Nephron progenitor cell (in vitro differentiated cells): ENCODE measurements at regions not wholly inside any gene's neighbourhood (a gene's known extent, or its start where the extent isn't known, plus 50 kb on each side); places are given as distances from the start of the nearest gene placed in this dataset.
A peak's percentile ranks its signal among the peaks of the same experiment; 100 is the strongest.

Experiments used
- DNase-seq: peaks from one replicate; pipeline ENCODE4 v3.0.0; 2021
- H3K27ac Mint-ChIP-seq: 2 replicates; pipeline ENCODE4 v1.8.0; 2021; ENCODE audit warnings: mild to moderate bottlenecking, moderate library complexity, mixed read lengths
- H3K27me3 Mint-ChIP-seq: 2 replicates; pipeline ENCODE4 v1.8.0; 2021; ENCODE audit warnings: mild to moderate bottlenecking, low read depth, mixed read lengths; ENCODE audit not compliant: poor library complexity
- H3K36me3 Mint-ChIP-seq: 2 replicates; pipeline ENCODE4 v1.8.0; 2021; ENCODE audit warnings: low read depth, mixed read lengths
- H3K4me1 Mint-ChIP-seq: 2 replicates; pipeline ENCODE4 v1.8.0; 2021; ENCODE audit warnings: mixed read lengths
- H3K4me3 Mint-ChIP-seq: 2 replicates; pipeline ENCODE4 v1.8.0; 2021; ENCODE audit warnings: mild to moderate bottlenecking, moderate library complexity, mixed read lengths
- H3K9me3 Mint-ChIP-seq: 2 replicates; pipeline ENCODE4 v1.8.0; 2021; ENCODE audit warnings: mild to moderate bottlenecking, moderate library complexity, mixed read lengths
- CTCF ChIP-seq: fragments of 200-600 bp; sonication (generic); IDR thresholded peaks from 2 replicates; pipeline ENCODE4 v1.5.0; 2021; ENCODE audit warnings: antibody characterized with exemption

GRCh38 chr10:29146311-29147100, 142.4 kb upstream of the LYZL1 start:
- Mint-ChIP-seq H3K4me1 (peaks cover 22% of the 10 kb centered on the region), H3K27me3 (peaks cover 4% of the 10 kb centered on the region), H3K4me3 (no peak overlapping the region), H3K27ac (no peak overlapping the region), H3K9me3 (peaks cover 4% of the 10 kb centered on the region), H3K36me3 (no peaks in the 10 kb centered on the region)
- no peak for DNase-seq
- TF ChIP-seq CTCF: no peak

- peaks cover 4% of the 10 kb centered on the region for H3K27me3 Mint-ChIP-seq
These were observed 138.9 kb upstream of the LYZL1 start for GRCh38 chr10:29150010-29150409.

GRCh38 chr10:29151005-29151404, 137.9 kb upstream of the LYZL1 start:
- DNase-seq: no peak
- Mint-ChIP-seq H3K27me3 (peaks cover 10% of the 10 kb centered on the region), H3K36me3 (no peaks in the 10 kb centered on the region), H3K27ac (no peak overlapping the region), H3K4me1 (peaks cover 14% of the 10 kb centered on the region), H3K9me3 (no peaks in the 10 kb centered on the region), H3K4me3 (no peak overlapping the region)
- no peak for TF ChIP-seq CTCF

More at GRCh38 chr10:29150010-29150409, 138.9 kb upstream of the LYZL1 start:
- peaks cover 14% of the 10 kb centered on the region for H3K4me1 Mint-ChIP-seq
- peak; percentile 22 for DNase-seq
- no peak for TF ChIP-seq CTCF
- no peaks in the 10 kb centered on the region for H3K36me3 Mint-ChIP-seq
- H3K27ac Mint-ChIP-seq: peak overlapping the region; percentile 19
- H3K4me3 Mint-ChIP-seq: no peak overlapping the region
- H3K9me3 Mint-ChIP-seq: peaks cover 4% of the 10 kb centered on the region

GRCh38 chr10:29157321-29157720, 131.5 kb upstream of the LYZL1 start:
- no peak overlapping the region for H3K27ac Mint-ChIP-seq
- no peaks in the 10 kb centered on the region for H3K36me3 Mint-ChIP-seq
- DNase-seq: no peak
- TF ChIP-seq CTCF: no peak
- H3K4me3 Mint-ChIP-seq: no peak overlapping the region
- H3K27me3 Mint-ChIP-seq: peaks cover 11% of the 10 kb centered on the region
- peaks cover 5% of the 10 kb centered on the region for H3K9me3 Mint-ChIP-seq
- H3K4me1 Mint-ChIP-seq: peaks cover 5% of the 10 kb centered on the region

- Mint-ChIP-seq H3K4me1 (peaks cover 5% of the 10 kb centered on the region), H3K9me3 (peaks cover 7% of the 10 kb centered on the region), H3K27me3 (peaks cover 11% of the 10 kb centered on the region), H3K36me3 (no peaks in the 10 kb centered on the region), H3K27ac (no peak overlapping the region), H3K4me3 (no peak overlapping the region)
- TF ChIP-seq CTCF: no peak
- no peak for DNase-seq
These were observed 130.8 kb upstream of the LYZL1 start for GRCh38 chr10:29158066-29158465.

- peaks cover 14% of the 10 kb centered on the region for H3K27me3 Mint-ChIP-seq
- peaks cover 27% of the 10 kb centered on the region for H3K9me3 Mint-ChIP-seq
- no peak overlapping the region for H3K4me3 Mint-ChIP-seq
- H3K4me1 Mint-ChIP-seq: peaks cover 5% of the 10 kb centered on the region
- TF ChIP-seq CTCF: no peak
- H3K36me3 Mint-ChIP-seq: peaks cover 10% of the 10 kb centered on the region
- H3K27ac Mint-ChIP-seq: peak overlapping the region; percentile 42
- no peak for DNase-seq
These were observed 128.7 kb upstream of the LYZL1 start for GRCh38 chr10:29160150-29160617.
